ENCODE measurements at regions not wholly inside any gene's neighbourhood (a gene's known extent, or its start where the extent isn't known, plus 50 kb on each side); places are given as distances from the start of the nearest gene placed in this dataset.

DNA sequence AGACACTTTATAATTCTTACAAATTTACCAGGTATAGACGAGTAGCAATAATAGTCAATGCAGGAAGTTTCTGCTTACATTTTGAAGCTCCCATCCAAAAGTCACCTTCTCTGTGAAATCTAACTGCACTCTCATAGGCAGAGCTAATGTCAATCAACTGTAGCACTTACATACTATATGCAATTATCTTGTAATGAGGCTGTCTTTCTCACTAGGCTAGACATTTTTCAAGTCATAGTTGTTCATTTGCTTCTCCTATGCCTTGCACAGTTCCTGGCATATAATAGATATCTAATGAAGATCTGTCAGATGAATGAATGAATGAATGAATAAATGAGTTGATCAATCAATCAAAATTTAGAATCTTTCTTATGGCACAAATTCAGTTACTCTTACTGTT is 273.0 kb upstream of the DAB1 start:
- TF ChIP-seq POLR2A (IDR thresholded peaks at IDR 0.05; ENCODE audit: low read depth, low read length) (no peak), POLR2AphosphoS5 (IDR thresholded peaks at IDR 0.05; ENCODE audit: low read depth, low read length) (no peak), TAF1 (IDR thresholded peaks at IDR 0.05; ENCODE audit: borderline replicate concordance, low read depth, low read length) (no peak)
